GM12878 (cell line): ENCODE measurements at regions not wholly inside any gene's neighbourhood (a gene's known extent, or its start where the extent isn't known, plus 50 kb on each side); places are given as distances from the start of the nearest gene placed in this dataset.

Experiments used
- ATAC-seq: fragments of 200-7000 bp; cut with Tn5 transposase; 3 replicates; pipeline ENCODE4 v1.9.1; 2020; ENCODE audit warnings: mild to moderate bottlenecking, moderate library complexity
- BruUV-seq: library from RNA; stranded (reverse); fragments of 400-500 nt; replicated peaks from 2 replicates; lab custom pipeline; 2021; lab: Mats Ljungman, UMichigan
- CTCF ChIA-PET: fragments of 300-600 bp; sonication (Branson Sonifier 250); formaldehyde crosslinking; extraction: SDS; loops from one replicate; lab custom pipeline; 2021; ENCODE audit warnings: inconsistent platforms; lab: Yijun Ruan, JAX
- POLR2A ChIA-PET: fragments of 350-600 bp; formaldehyde crosslinking; extraction: SDS; loops from one replicate; lab custom pipeline; 2021; ENCODE audit warnings: inconsistent platforms; lab: Charles Lee
- RAD21 ChIA-PET: fragments of 300-600 bp; sonication (Branson Sonifier 250); formaldehyde crosslinking; loops from one replicate; lab custom pipeline; 2023; ENCODE audit warnings: antibody characterized with exemption; ENCODE audit not compliant: unreplicated experiment; lab: Charles Lee
- SMC1A ChIA-PET: fragments of 300-600 bp; sonication (Branson Sonifier 250); formaldehyde crosslinking; loops from one replicate; lab custom pipeline; 2023; ENCODE audit not compliant: unreplicated experiment, uncharacterized antibody; lab: Charles Lee
- DNase-seq: peaks from one replicate; pipeline ENCODE4 v3.0.0-alpha.2; 2011; ENCODE audit warnings: low read depth, low spot score
- FAIRE-seq: peaks from 3 replicates; lab custom pipeline; 2011; peaks lifted over from hg19 to GRCh38; lab: Jason Lieb, UNC
- H2AFZ ChIP-seq: 2 replicates; pipeline ENCODE4 v1.6.0; 2011; ENCODE audit warnings: low read depth, low read length, control low read depth; ENCODE audit not compliant: control insufficient read depth
- H3K27ac ChIP-seq: 2 replicates; pipeline ENCODE4 v1.5.1; 2011; ENCODE audit warnings: control low read depth; ENCODE audit not compliant: control insufficient read depth, insufficient read depth
- H3K27me3 ChIP-seq, 2 experiments: replicated peaks in 1 of 2; 2 replicates each; pipeline versions ENCODE4 v1.6.0 to v1.6.1; 2011; ENCODE audit warnings: low read length in 1 of 2; ENCODE audit not compliant: control insufficient read depth in 2 of 2, insufficient read depth in 2 of 2
- H3K36me3 ChIP-seq, 2 experiments: 2 replicates each; pipeline ENCODE4 v1.5.1; 2011; ENCODE audit warnings: low read length in 1 of 2; ENCODE audit not compliant: control insufficient read depth in 2 of 2, insufficient read depth in 2 of 2
- H3K4me1 ChIP-seq: 2 replicates; pipeline ENCODE4 v1.6.1; 2011; ENCODE audit warnings: mild to moderate bottlenecking, low read length, moderate library complexity, mixed read lengths; ENCODE audit not compliant: control insufficient read depth, insufficient read depth
- H3K4me2 ChIP-seq: 2 replicates; pipeline ENCODE4 v1.6.0; 2011; ENCODE audit warnings: control low read depth; ENCODE audit not compliant: control insufficient read depth, insufficient read depth
- H3K4me3 ChIP-seq: fragments of 200-600 bp; sonication (generic); 2 replicates; pipeline ENCODE4 v1.5.1; 2016
- H3K79me2 ChIP-seq: 2 replicates; pipeline ENCODE4 v1.6.0; 2011; ENCODE audit warnings: low read length; ENCODE audit not compliant: control insufficient read depth, insufficient read depth
- H3K9ac ChIP-seq: 2 replicates; pipeline ENCODE4 v1.8.0; 2011; ENCODE audit warnings: low read length, control low read depth, mixed read lengths; ENCODE audit not compliant: control insufficient read depth, insufficient read depth
- H3K9me3 ChIP-seq: replicated peaks from 3 replicates; pipeline ENCODE4 v1.5.1; 2011; ENCODE audit warnings: mild to moderate bottlenecking, low read length; ENCODE audit not compliant: control insufficient read depth, insufficient read depth
- H4K20me1 ChIP-seq: 2 replicates; pipeline ENCODE4 v1.6.0; 2011; ENCODE audit not compliant: control insufficient read depth, insufficient read depth
- DPF2 ChIP-seq: fragments of 450-650 bp; IDR thresholded peaks from 2 replicates; pipeline ENCODE4 v1.6.1; 2017; ENCODE audit warnings: mild to moderate bottlenecking
- HCFC1 ChIP-seq: fragments of 150-350 bp; IDR thresholded peaks from 2 replicates; pipeline ENCODE4 v1.6.1; 2014; ENCODE audit warnings: low read length
- JUNB ChIP-seq: IDR thresholded peaks from 2 replicates; pipeline ENCODE4 v1.6.1; 2016; ENCODE audit warnings: antibody characterized with exemption, mild to moderate bottlenecking
- KDM1A ChIP-seq: fragments of 200-600 bp; sonication (generic); IDR thresholded peaks from 2 replicates; pipeline ENCODE4 v1.6.1; 2016; ENCODE audit warnings: borderline replicate concordance
- NFYB ChIP-seq: IDR thresholded peaks from 2 replicates; pipeline ENCODE4 v1.6.1; 2011; ENCODE audit warnings: low read depth, mild to moderate bottlenecking, low read length, improper control_type of control experiment, moderate library complexity; ENCODE audit not compliant: insufficient read depth
- POLR2AphosphoS5 ChIP-seq: IDR thresholded peaks from 2 replicates; pipeline ENCODE4 v1.6.1; 2011; ENCODE audit warnings: mild to moderate bottlenecking, low read length, inconsistent platforms
- SKIL ChIP-seq: fragments of 450-650 bp; IDR thresholded peaks from 2 replicates; pipeline ENCODE4 v1.6.1; 2017; ENCODE audit warnings: mild to moderate bottlenecking, low read depth, inconsistent platforms; ENCODE audit not compliant: poor library complexity, severe bottlenecking
- SMC3 ChIP-seq: IDR thresholded peaks from 2 replicates; pipeline ENCODE4 v1.6.1; 2011; ENCODE audit warnings: low read length, improper control_type of control experiment, borderline replicate concordance
- TBL1XR1 ChIP-seq: IDR thresholded peaks from 2 replicates; pipeline ENCODE4 v1.6.1; 2012; ENCODE audit warnings: low read depth, low read length, improper control_type of control experiment
- ZNF207 ChIP-seq: fragments of 450-650 bp; IDR thresholded peaks from 2 replicates; pipeline ENCODE4 v1.6.1; 2014; ENCODE audit warnings: antibody characterized with exemption, mild to moderate bottlenecking, borderline replicate concordance
- ZZZ3 ChIP-seq: IDR thresholded peaks from 2 replicates; pipeline ENCODE4 v1.6.1; 2011; ENCODE audit warnings: low read depth; ENCODE audit not compliant: control insufficient read depth, insufficient read length
- WGBS: methylation state at CpG from one replicate; pipeline ENCODE4 v1.1.6; 2016; ENCODE audit warnings: low lambda C conversion rate; ENCODE audit not compliant: insufficient replicate concordance, insufficient coverage; ENCODE audit errors: missing lambda C conversion rate; 5-methylcytosine and 5-hydroxymethylcytosine counted together
- in situ Hi-C: fragments of 300-500 bp; cut with MboI; formaldehyde crosslinking; loops from 9 replicates; pipeline ENCODE4 v1.14.3; 2018; ENCODE audit warnings: mixed read lengths
- intact Hi-C: fragments of 100-400 bp; cut with micrococcal nuclease; formaldehyde crosslinking; loops from one replicate; pipeline ENCODE4 v1.14.2; 2022; ENCODE audit not compliant: unreplicated experiment
- TF ChIP-seq, protein P1 (sequence below): fragments of 450-650 bp; IDR thresholded peaks from 2 replicates; pipeline ENCODE4 v1.6.1; 2016; ENCODE audit warnings: mild to moderate bottlenecking

DNA sequence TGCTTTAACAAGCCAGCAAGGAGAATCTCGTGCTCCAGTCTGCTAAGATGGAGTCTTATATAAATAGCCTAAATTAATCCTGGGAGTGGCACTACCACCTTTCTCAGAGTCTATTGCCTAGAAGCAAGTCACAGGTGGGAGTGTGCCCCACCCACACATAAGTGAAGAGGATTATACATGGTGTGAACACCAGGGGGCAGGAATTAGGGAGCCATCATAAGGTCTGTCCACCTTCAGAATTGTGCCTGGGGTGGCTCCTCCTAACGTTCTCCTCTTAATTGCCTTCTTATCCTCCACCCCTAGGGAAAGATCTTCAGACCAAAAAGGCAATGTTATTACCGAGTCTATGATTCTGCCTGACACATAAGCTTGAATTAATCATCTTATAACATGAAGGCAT lies 276.8 kb upstream of the SESN3 start:
- intact Hi-C loops = loop anchor here (5.0 kb wide), 1 partner anchor 200 kb away; no protein-coding TSS in a partner anchor
- H3K27ac ChIP-seq = no peak overlapping the region
- H3K4me2 ChIP-seq = no peak overlapping the region
- BruUV-seq = no TSS peak
- H3K4me1 ChIP-seq = no peaks in the 10 kb centered on the region
- no peaks in the 10 kb centered on the region for H3K9me3 ChIP-seq
- TF ChIP-seq POLR2AphosphoS5 (no peak), SMC3 (peak; percentile 31; the same call in 1 of the 2 replicates)
- TF ChIP-seq, all 136 proteins: peak for 1
- ATAC-seq = no peak; the same call in 2 of the 3 replicates
- RAD21 ChIA-PET = interaction anchor here (1.0 to 3.4 kb wide), 2 partner anchors 197 to 353 kb away, joined by 3 to 21 read pairs; no protein-coding TSS in a partner anchor
- H3K79me2 ChIP-seq = no peaks in the 10 kb centered on the region
- no peak for DNase-seq
- CTCF ChIA-PET = interaction anchor here (0.7 to 4.3 kb wide), 8 partner anchors 9 to 356 kb away, joined by 3 to 20 read pairs (median 4); no protein-coding TSS in a partner anchor
- in situ Hi-C loops = no loop called here
- peaks cover 0 to 2% of the 10 kb centered on the region in 2 experiments; a peak in 3 of 4 replicates for H3K27me3 ChIP-seq
- no peaks in the 10 kb centered on the region for H3K36me3 ChIP-seq
- H4K20me1 ChIP-seq = no peaks in the 10 kb centered on the region
- POLR2A ChIA-PET = no interaction called here
- FAIRE-seq = no peak
- H3K4me3 ChIP-seq = no peak overlapping the region
- 32% methylated on average over 3 of the region's 3 CpGs for WGBS
- no peak overlapping the region for H3K9ac ChIP-seq
- SMC1A ChIA-PET = interaction anchor here (0.6 to 1.6 kb wide), 9 partner anchors 12 to 969 kb away, joined by 3 to 8 read pairs (median 4); partner anchors contain the start of gene SESN3
- H2AFZ ChIP-seq = no peak overlapping the region

- Histone ChIP-seq H3K9ac (no peak overlapping the region), H3K4me3 (no peak overlapping the region), H3K27me3 (no peaks in the 10 kb centered on the region; a peak in 1 of 4 replicates), H3K4me2 (no peak overlapping the region), H2AFZ (no peak overlapping the region), H3K27ac (no peak overlapping the region), H3K4me1 (no peaks in the 10 kb centered on the region), H4K20me1 (no peaks in the 10 kb centered on the region), H3K36me3 (no peaks in the 10 kb centered on the region), H3K9me3 (no peaks in the 10 kb centered on the region), H3K79me2 (no peaks in the 10 kb centered on the region)
- ATAC-seq (no peak), DNase-seq (no peak), FAIRE-seq (no peak)
- ChIA-PET RAD21 (interaction anchor here (1.0 to 3.4 kb wide), 2 partner anchors 19 to 198 kb away, joined by 3 to 21 read pairs; no protein-coding TSS in a partner anchor), POLR2A (no interaction called here), SMC1A (no interaction called here), CTCF (interaction anchor here (0.8 to 4.3 kb wide), 2 partner anchors 137 to 199 kb away, joined by 3 to 20 read pairs; no protein-coding TSS in a partner anchor)
- in situ Hi-C loops = no loop called here
- intact Hi-C loops = loop anchor here (5.0 kb wide), 1 partner anchor 201 kb away; no protein-coding TSS in a partner anchor
- no TSS peak for BruUV-seq
- no peak for TF ChIP-seq HCFC1
- TF ChIP-seq ZZZ3 = no peak
- TF ChIP-seq, protein P1, sequence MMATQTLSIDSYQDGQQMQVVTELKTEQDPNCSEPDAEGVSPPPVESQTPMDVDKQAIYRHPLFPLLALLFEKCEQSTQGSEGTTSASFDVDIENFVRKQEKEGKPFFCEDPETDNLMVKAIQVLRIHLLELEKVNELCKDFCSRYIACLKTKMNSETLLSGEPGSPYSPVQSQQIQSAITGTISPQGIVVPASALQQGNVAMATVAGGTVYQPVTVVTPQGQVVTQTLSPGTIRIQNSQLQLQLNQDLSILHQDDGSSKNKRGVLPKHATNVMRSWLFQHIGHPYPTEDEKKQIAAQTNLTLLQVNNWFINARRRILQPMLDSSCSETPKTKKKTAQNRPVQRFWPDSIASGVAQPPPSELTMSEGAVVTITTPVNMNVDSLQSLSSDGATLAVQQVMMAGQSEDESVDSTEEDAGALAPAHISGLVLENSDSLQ = no peak
- no peak for TF ChIP-seq JUNB
- no peak for TF ChIP-seq TBL1XR1
- TF ChIP-seq KDM1A = no peak
- TF ChIP-seq NFYB = no peak
- TF ChIP-seq ZNF207 = no peak
- no peak for TF ChIP-seq SKIL
- no peak for TF ChIP-seq DPF2
- WGBS = 62% methylated on average over 2 of the region's 2 CpGs
These were observed 275.8 kb upstream of the SESN3 start for GRCh38 chr11:95506777-95507176.
